Right atrium auricular region (tissue), 2 donors: ENCODE measurements at regions not wholly inside any gene's neighbourhood (a gene's known extent, or its start where the extent isn't known, plus 50 kb on each side); places are given as distances from the start of the nearest gene placed in this dataset.
A peak's percentile ranks its signal among the peaks of the same experiment; 100 is the strongest.

Source experiments
- DNase-seq: peaks from one replicate; pipeline ENCODE4 v3.0.0-alpha.2; 2019; ENCODE audit warnings: low spot score
- H3K27ac ChIP-seq, 2 donors: fragments of 200-600 bp; sonication (generic); 1 replicate in 1 of 2; 2 replicates in 1 of 2; pipeline ENCODE4 v1.5.1; 2016 to 2019
- H3K27me3 ChIP-seq, 2 donors: fragments of 200-600 bp; sonication (generic); one replicate each; pipeline versions ENCODE4 v1.5.1 to v1.6.0; 2017 to 2019
- H3K36me3 ChIP-seq: fragments of 200-600 bp; sonication (generic); one replicate; pipeline ENCODE4 v1.5.1; 2016
- H3K4me1 ChIP-seq, 2 donors: fragments of 200-600 bp; sonication (generic); one replicate each; pipeline versions ENCODE4 v1.5.1 to v1.6.0; 2017 to 2019
- H3K4me3 ChIP-seq, 2 donors: fragments of 200-600 bp; sonication (generic); 1 replicate in 1 of 2; 2 replicates in 1 of 2; pipeline ENCODE4 v1.5.1; 2017 to 2019; ENCODE audit warnings: mild to moderate bottlenecking in 1 of 2, moderate library complexity in 1 of 2
- H3K9me3 ChIP-seq, 2 donors: fragments of 200-600 bp; sonication (generic); one replicate each; pipeline ENCODE4 v1.5.1; 2019
- CTCF ChIP-seq, 2 donors: fragments of 200-600 bp; sonication (generic); IDR thresholded peaks; one replicate each; pipeline ENCODE4 v1.5.1; 2019; ENCODE audit warnings: antibody characterized with exemption in 2 of 2

DNA sequence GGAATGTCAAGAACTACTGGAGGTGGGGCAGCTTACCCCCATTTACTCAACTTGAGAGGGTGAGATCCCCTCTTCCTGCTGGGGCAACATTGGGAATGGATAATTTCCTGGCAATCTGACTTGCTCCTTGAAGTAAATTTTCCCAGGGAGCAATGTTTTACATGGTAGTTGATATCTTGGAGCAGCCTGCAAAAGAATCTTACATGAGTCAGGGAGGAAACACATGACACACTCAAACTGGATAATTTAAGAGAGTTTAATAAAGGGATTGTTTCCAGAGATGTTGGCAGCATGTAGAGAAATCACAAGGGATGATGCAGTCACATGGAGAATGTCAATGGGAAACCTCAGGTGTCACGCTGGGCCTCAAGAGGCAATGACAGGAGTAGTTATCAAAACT, 212.5 kb downstream of the GAS1 start:
- Histone ChIP-seq H3K27ac (peak overlapping the region in 1 of 2 donors; percentile 71), H3K36me3 (no peaks in the 10 kb centered on the region), H3K27me3 (no peaks in the 10 kb centered on the region), H3K4me1 (peaks cover 0 to 22% of the 10 kb centered on the region in 2 donors), H3K4me3 (no peak overlapping the region), H3K9me3 (no peaks in the 10 kb centered on the region)
- DNase-seq = no peak
- TF ChIP-seq CTCF (IDR thresholded peaks at IDR 0.05) = no peak

DNA sequence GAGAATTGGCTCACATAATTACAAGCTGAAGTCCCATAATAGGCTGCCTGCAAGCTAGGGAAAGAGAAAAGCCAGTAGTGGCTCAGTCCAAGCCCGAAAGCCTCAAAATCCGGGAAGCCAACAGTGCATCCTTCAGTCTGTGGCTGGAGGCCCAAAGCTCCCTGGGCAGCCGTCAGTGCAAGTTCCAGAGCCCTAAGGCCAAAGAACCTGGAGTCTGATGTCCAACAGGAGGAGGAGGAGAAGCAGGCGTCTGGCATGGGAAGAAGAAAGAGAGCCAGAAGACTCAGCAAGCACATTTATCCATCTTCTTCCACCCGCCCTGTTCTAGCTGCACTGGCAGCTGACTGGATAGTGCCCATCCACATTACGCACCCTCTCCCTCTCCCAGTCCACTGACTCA, 213.4 kb downstream of the GAS1 start:
- DNase-seq = peak; percentile 76
- no peaks in the 10 kb centered on the region for H3K27me3 ChIP-seq
- TF ChIP-seq CTCF (IDR thresholded peaks at IDR 0.05) = no peak
- peak overlapping the region in 1 of 2 donors; percentile 71 for H3K27ac ChIP-seq
- H3K4me1 ChIP-seq = peaks cover 0 to 22% of the 10 kb centered on the region in 2 donors
- H3K36me3 ChIP-seq = no peaks in the 10 kb centered on the region
- no peaks in the 10 kb centered on the region for H3K9me3 ChIP-seq
- no peak overlapping the region for H3K4me3 ChIP-seq

- H3K4me1 ChIP-seq = peaks cover 0 to 22% of the 10 kb centered on the region in 2 donors
- H3K9me3 ChIP-seq = no peaks in the 10 kb centered on the region
- H3K36me3 ChIP-seq = no peaks in the 10 kb centered on the region
- peak; percentile 87 for DNase-seq
- H3K27ac ChIP-seq = peak overlapping the region; percentile 50 to 71
- no peak for TF ChIP-seq CTCF (IDR thresholded peaks at IDR 0.05)
- no peaks in the 10 kb centered on the region for H3K27me3 ChIP-seq
- no peak overlapping the region for H3K4me3 ChIP-seq
Observed at GRCh38 chr9:86732514-86733171, 214.7 kb downstream of the GAS1 start.

DNA sequence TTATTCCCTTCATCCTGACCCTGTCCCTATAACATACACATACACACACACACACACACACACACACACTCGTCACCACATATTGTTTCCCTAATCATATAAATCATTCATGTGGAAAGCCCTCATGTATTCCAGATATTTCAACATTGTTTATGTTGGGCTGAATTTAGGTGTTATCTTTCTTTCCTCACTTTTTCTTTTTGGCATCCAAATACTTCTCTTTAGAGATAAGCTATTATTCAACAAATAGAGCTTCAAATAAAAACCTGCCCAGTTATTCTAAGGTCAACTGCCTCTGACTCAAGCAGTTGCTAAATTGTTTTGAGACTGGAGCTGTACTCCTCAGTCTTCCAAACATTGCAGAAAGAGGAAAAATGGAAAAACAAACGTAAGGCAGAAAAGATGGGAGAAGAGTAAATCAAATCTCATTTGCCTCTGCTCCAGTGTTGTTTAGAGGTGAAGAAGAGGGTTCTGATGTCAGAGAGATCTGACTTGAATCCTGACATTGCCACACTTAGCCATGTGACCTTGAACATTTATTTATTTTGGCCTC, 215.7 kb downstream of the GAS1 start:
- Histone ChIP-seq H3K27ac (peak overlapping the region; percentile 50 to 71), H3K27me3 (no peaks in the 10 kb centered on the region), H3K9me3 (no peaks in the 10 kb centered on the region), H3K36me3 (no peaks in the 10 kb centered on the region), H3K4me1 (peaks cover 0 to 22% of the 10 kb centered on the region in 2 donors), H3K4me3 (no peak overlapping the region)
- DNase-seq = no peak
- TF ChIP-seq CTCF (IDR thresholded peaks at IDR 0.05) = no peak

GRCh38 chr9:86730163-86730928, 217.0 kb downstream of the GAS1 start:
- no peak overlapping the region for H3K27ac ChIP-seq
- no peak for DNase-seq
- H3K4me3 ChIP-seq = no peak overlapping the region
- TF ChIP-seq CTCF (IDR thresholded peaks at IDR 0.05) = no peak
- no peaks in the 10 kb centered on the region for H3K27me3 ChIP-seq
- no peaks in the 10 kb centered on the region for H3K36me3 ChIP-seq
- H3K9me3 ChIP-seq = no peaks in the 10 kb centered on the region
- peaks cover 0 to 22% of the 10 kb centered on the region in 2 donors for H3K4me1 ChIP-seq
